ENCODE measurements at regions not wholly inside any gene's neighbourhood (a gene's known extent, or its start where the extent isn't known, plus 50 kb on each side); places are given as distances from the start of the nearest gene placed in this dataset.

DNA sequence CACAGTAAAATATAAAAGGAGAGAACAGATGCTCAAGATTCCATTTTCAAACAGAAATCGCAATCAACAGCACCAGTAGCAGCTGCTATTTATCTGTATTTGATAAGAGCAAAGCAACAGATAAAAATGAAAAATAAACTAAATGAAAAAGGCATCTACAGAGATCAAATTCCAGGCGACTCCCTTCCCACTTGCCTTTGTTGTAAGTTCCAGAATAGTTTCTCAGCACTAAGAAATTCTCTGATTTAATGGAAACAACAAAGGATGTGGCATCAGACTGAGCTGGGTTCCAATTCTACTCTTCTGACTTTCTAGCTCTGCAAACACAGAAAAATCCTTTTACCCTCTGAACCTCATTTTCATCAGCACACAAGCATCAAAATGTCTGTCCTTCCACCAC is 110.8 kb upstream of the MME start:
- CTCF ChIA-PET: no interaction called here
- Mint-ChIP-seq H3K4me1 (no peaks in the 10 kb centered on the region), H3K27ac (no peak overlapping the region), H3K9me3 (ENCODE audit: low read depth) (no peaks in the 10 kb centered on the region), H3K4me3 (no peak overlapping the region), H3K36me3 (no peaks in the 10 kb centered on the region), H3K27me3 (no peaks in the 10 kb centered on the region)
- DNase-seq (no peak), ATAC-seq (no peak)

DNA sequence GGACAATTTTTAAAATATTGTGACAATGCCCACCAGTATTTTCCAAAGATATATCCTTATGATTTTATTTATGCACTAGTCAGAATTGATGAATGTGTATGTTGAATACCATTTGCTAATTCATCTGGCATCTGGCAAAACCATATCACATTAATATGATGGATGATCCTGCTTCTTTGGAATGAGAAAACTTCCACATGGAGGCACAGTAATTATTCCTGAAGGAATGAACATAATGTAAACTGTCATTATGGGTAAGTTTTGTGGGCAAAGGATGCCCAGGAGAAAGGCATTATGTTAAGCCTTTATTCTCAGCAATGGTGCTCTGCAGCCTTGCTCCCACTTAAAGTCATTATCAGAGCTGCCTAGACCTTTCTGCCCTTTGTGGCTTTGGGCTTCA is 113.0 kb upstream of the MME start:
- H3K4me1 Mint-ChIP-seq: no peaks in the 10 kb centered on the region
- H3K27ac Mint-ChIP-seq: no peak overlapping the region
- no peak overlapping the region for H3K4me3 Mint-ChIP-seq
- no peaks in the 10 kb centered on the region for H3K27me3 Mint-ChIP-seq
- H3K9me3 Mint-ChIP-seq (ENCODE audit: low read depth): no peaks in the 10 kb centered on the region
- no peaks in the 10 kb centered on the region for H3K36me3 Mint-ChIP-seq
- no peak for ATAC-seq
- CTCF ChIA-PET: no interaction called here
- DNase-seq: no peak

- Mint-ChIP-seq H3K4me1 (no peaks in the 10 kb centered on the region), H3K27ac (no peak overlapping the region), H3K27me3 (no peaks in the 10 kb centered on the region), H3K9me3 (ENCODE audit: low read depth) (peaks cover 2% of the 10 kb centered on the region), H3K4me3 (no peak overlapping the region), H3K36me3 (no peaks in the 10 kb centered on the region)
- ATAC-seq (no peak), DNase-seq (no peak)
- CTCF ChIA-PET: no interaction called here
These were observed 123.3 kb upstream of the MME start for GRCh38 chr3:154956815-154957214.

GRCh38 chr3:154955907-154956533 is 124.1 kb upstream of the MME start:
- H3K27me3 Mint-ChIP-seq: no peaks in the 10 kb centered on the region

GRCh38 chr3:154954757-154955156 is 125.4 kb upstream of the MME start:
- DNase-seq (no peak), ATAC-seq (no peak)
- H3K27me3 Mint-ChIP-seq: no peaks in the 10 kb centered on the region
- CTCF ChIA-PET: no interaction called here
- no peaks in the 10 kb centered on the region for H3K36me3 Mint-ChIP-seq
- H3K9me3 Mint-ChIP-seq (ENCODE audit: low read depth): peaks cover 2% of the 10 kb centered on the region
- no peak overlapping the region for H3K4me3 Mint-ChIP-seq
- H3K27ac Mint-ChIP-seq: no peak overlapping the region
- H3K4me1 Mint-ChIP-seq: no peaks in the 10 kb centered on the region

More at GRCh38 chr3:154955907-154956533, 124.1 kb upstream of the MME start:
- CTCF ChIA-PET: no interaction called here
- H3K4me3 Mint-ChIP-seq: no peak overlapping the region
- H3K36me3 Mint-ChIP-seq: no peaks in the 10 kb centered on the region
- H3K27ac Mint-ChIP-seq: no peak overlapping the region
- H3K4me1 Mint-ChIP-seq: no peaks in the 10 kb centered on the region
- ATAC-seq (no peak), DNase-seq (no peak)
- peaks cover 2% of the 10 kb centered on the region for H3K9me3 Mint-ChIP-seq (ENCODE audit: low read depth)

DNA sequence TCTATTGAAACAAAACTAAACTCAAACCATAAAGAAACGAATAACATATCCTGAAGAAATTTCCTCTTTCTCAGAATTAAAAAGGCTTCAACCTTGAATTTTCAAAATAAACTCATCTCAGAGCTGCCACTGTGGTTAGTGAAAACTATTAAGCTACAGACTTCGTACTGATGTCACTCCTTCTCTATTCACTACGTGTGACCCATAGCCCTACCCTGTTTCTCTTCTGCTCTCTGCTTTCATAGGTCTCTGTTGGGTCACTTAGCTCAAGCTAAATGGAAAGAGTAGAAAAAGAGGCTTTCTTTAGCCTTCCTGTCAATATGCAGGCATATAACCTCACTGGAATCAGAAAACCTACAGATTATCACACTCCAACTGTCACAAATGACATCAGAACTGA is 126.6 kb upstream of the MME start:
- Mint-ChIP-seq H3K4me1 (no peaks in the 10 kb centered on the region), H3K4me3 (no peak overlapping the region), H3K36me3 (no peaks in the 10 kb centered on the region), H3K27me3 (no peaks in the 10 kb centered on the region), H3K27ac (no peak overlapping the region), H3K9me3 (ENCODE audit: low read depth) (peaks cover 2% of the 10 kb centered on the region)
- DNase-seq: no peak
- no peak for ATAC-seq
- CTCF ChIA-PET: no interaction called here

- H3K9me3 Mint-ChIP-seq (ENCODE audit: low read depth): peaks cover 2% of the 10 kb centered on the region
- no peak for ATAC-seq
- H3K4me1 Mint-ChIP-seq: no peaks in the 10 kb centered on the region
- H3K27me3 Mint-ChIP-seq: no peaks in the 10 kb centered on the region
- H3K36me3 Mint-ChIP-seq: no peaks in the 10 kb centered on the region
- no peak overlapping the region for H3K27ac Mint-ChIP-seq
- no peak overlapping the region for H3K4me3 Mint-ChIP-seq
- DNase-seq: no peak
- CTCF ChIA-PET: no interaction called here
These were observed 127.6 kb upstream of the MME start for GRCh38 chr3:154952553-154952952.

- H3K4me1 Mint-ChIP-seq: no peaks in the 10 kb centered on the region
- H3K36me3 Mint-ChIP-seq: no peaks in the 10 kb centered on the region
- H3K27ac Mint-ChIP-seq: no peak overlapping the region
- no peak for ATAC-seq
- no peak overlapping the region for H3K4me3 Mint-ChIP-seq
- no peak for DNase-seq
- CTCF ChIA-PET: no interaction called here
- H3K27me3 Mint-ChIP-seq: no peaks in the 10 kb centered on the region
- H3K9me3 Mint-ChIP-seq (ENCODE audit: low read depth): peaks cover 14% of the 10 kb centered on the region
These were observed 136.1 kb upstream of the MME start for GRCh38 chr3:154943981-154944380.

DNA sequence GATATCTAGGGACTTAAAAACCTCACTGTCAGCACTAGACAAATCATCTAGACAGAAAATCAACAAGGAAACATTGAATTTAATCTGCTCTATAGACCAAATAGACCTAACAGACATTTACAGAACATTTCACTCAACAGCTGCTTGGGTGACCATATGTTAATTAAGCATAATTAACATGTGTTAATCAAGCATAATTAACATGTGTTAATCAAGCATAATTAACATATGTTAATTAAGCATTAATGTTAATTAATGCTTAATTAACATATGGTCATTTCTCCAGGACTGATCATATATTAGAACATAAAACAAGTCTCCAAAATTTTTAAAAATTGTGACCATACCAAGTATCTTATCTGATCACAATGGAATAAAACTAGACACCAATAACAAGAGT is 137.3 kb upstream of the MME start:
- CTCF ChIA-PET: no interaction called here

GRCh38 chr3:154936196-154936595 is 143.9 kb upstream of the MME start:
- Mint-ChIP-seq H3K27me3 (no peaks in the 10 kb centered on the region), H3K4me1 (no peaks in the 10 kb centered on the region), H3K36me3 (no peaks in the 10 kb centered on the region), H3K27ac (no peak overlapping the region), H3K4me3 (no peak overlapping the region), H3K9me3 (ENCODE audit: low read depth) (peaks cover 7% of the 10 kb centered on the region)
- DNase-seq (no peak), ATAC-seq (no peak)
- CTCF ChIA-PET: interaction anchor here (0.6 kb wide), 1 partner anchor 530 kb away, joined by 3 read pairs; no protein-coding TSS in a partner anchor

More for the DNA sequence above, 137.3 kb upstream of the MME start:
- Mint-ChIP-seq H3K27me3 (no peaks in the 10 kb centered on the region), H3K9me3 (ENCODE audit: low read depth) (peaks cover 14% of the 10 kb centered on the region), H3K27ac (no peak overlapping the region), H3K36me3 (no peaks in the 10 kb centered on the region), H3K4me3 (no peak overlapping the region), H3K4me1 (no peaks in the 10 kb centered on the region)
- ATAC-seq (no peak), DNase-seq (no peak)

GRCh38 chr3:154933581-154933980 is 146.5 kb upstream of the MME start:
- no peak overlapping the region for H3K27ac Mint-ChIP-seq
- DNase-seq (no peak), ATAC-seq (no peak)
- H3K27me3 Mint-ChIP-seq: no peaks in the 10 kb centered on the region
- no peak overlapping the region for H3K4me3 Mint-ChIP-seq
- no peaks in the 10 kb centered on the region for H3K36me3 Mint-ChIP-seq
- no peaks in the 10 kb centered on the region for H3K4me1 Mint-ChIP-seq
- CTCF ChIA-PET: no interaction called here
- H3K9me3 Mint-ChIP-seq (ENCODE audit: low read depth): peaks cover 2% of the 10 kb centered on the region

DNA sequence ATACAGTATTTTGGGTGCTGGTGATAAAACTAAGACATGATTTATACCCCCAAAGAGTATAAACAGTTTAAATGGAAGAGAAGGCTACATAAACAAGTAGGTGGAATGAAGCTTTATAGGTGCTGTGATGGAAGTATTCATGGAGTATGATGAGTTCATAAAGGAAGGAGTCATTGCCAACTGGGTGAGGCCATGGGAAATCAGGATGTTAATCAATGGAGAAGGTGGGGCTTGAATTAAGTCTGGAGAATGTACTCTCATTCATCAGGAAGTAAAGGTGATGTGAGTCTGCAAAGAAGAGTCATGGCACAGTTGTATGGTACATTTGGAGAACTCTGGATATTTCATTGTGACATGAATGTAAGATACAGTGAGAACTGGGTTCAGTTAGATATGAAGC is 147.5 kb upstream of the MME start:
- no peaks in the 10 kb centered on the region for H3K36me3 Mint-ChIP-seq
- no peak overlapping the region for H3K4me3 Mint-ChIP-seq
- peaks cover 2% of the 10 kb centered on the region for H3K9me3 Mint-ChIP-seq (ENCODE audit: low read depth)
- H3K27ac Mint-ChIP-seq: no peak overlapping the region
- no peaks in the 10 kb centered on the region for H3K4me1 Mint-ChIP-seq
- DNase-seq: no peak
- CTCF ChIA-PET: no interaction called here
- H3K27me3 Mint-ChIP-seq: no peaks in the 10 kb centered on the region
- ATAC-seq: no peak

- no peaks in the 10 kb centered on the region for H3K27me3 Mint-ChIP-seq
- ATAC-seq (no peak), DNase-seq (no peak)
- no peak overlapping the region for H3K27ac Mint-ChIP-seq
- peaks cover 2% of the 10 kb centered on the region for H3K9me3 Mint-ChIP-seq (ENCODE audit: low read depth)
- H3K4me3 Mint-ChIP-seq: no peak overlapping the region
- H3K4me1 Mint-ChIP-seq: no peaks in the 10 kb centered on the region
- no peaks in the 10 kb centered on the region for H3K36me3 Mint-ChIP-seq
- CTCF ChIA-PET: no interaction called here
These were observed 148.6 kb upstream of the MME start for GRCh38 chr3:154931484-154931883.

DNA sequence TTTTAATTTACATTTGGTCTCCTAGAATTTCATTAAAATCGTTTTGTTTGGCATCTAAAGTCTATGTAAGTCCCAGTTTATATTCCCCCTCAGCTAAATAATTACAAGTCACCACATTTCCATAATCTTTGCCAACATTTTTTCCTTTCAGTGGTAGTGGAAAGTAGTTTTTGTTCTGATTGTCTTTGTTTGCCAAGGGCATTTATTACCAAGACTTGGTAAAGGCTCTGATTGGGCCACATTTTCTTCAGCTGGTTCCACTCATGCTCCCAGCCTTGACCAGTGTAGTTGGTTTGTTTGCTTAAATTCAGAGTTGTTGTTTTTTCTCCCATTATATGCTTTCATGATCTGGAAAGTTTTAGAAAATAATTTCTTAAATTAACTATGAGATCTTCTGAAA is 153.4 kb upstream of the MME start:
- Mint-ChIP-seq H3K9me3 (ENCODE audit: low read depth) (peaks cover 4% of the 10 kb centered on the region), H3K27me3 (no peaks in the 10 kb centered on the region), H3K4me3 (no peak overlapping the region), H3K36me3 (no peaks in the 10 kb centered on the region), H3K4me1 (no peaks in the 10 kb centered on the region), H3K27ac (no peak overlapping the region)
- ATAC-seq (no peak), DNase-seq (no peak)
- CTCF ChIA-PET: interaction anchor here (1.8 kb wide), 1 partner anchor 10 kb away, joined by 3 read pairs; no protein-coding TSS in a partner anchor

- Mint-ChIP-seq H3K4me3 (no peak overlapping the region), H3K9me3 (ENCODE audit: low read depth) (peaks cover 2% of the 10 kb centered on the region), H3K27ac (no peak overlapping the region), H3K36me3 (no peaks in the 10 kb centered on the region), H3K27me3 (no peaks in the 10 kb centered on the region), H3K4me1 (no peaks in the 10 kb centered on the region)
- DNase-seq (no peak), ATAC-seq (no peak)
- CTCF ChIA-PET: no interaction called here
These were observed 158.8 kb upstream of the MME start for GRCh38 chr3:154921351-154921750.

Measured in activated CD8-positive, alpha-beta memory T cell treated with anti-CD3 and anti-CD28 coated beads, Interleukin-2, amount 10 ng/mL, durations not matched to agents 7 days and 5 days (primary cell).